ENCODE measurements at regions not wholly inside any gene's neighbourhood (a gene's known extent, or its start where the extent isn't known, plus 50 kb on each side); places are given as distances from the start of the nearest gene placed in this dataset.

DNA sequence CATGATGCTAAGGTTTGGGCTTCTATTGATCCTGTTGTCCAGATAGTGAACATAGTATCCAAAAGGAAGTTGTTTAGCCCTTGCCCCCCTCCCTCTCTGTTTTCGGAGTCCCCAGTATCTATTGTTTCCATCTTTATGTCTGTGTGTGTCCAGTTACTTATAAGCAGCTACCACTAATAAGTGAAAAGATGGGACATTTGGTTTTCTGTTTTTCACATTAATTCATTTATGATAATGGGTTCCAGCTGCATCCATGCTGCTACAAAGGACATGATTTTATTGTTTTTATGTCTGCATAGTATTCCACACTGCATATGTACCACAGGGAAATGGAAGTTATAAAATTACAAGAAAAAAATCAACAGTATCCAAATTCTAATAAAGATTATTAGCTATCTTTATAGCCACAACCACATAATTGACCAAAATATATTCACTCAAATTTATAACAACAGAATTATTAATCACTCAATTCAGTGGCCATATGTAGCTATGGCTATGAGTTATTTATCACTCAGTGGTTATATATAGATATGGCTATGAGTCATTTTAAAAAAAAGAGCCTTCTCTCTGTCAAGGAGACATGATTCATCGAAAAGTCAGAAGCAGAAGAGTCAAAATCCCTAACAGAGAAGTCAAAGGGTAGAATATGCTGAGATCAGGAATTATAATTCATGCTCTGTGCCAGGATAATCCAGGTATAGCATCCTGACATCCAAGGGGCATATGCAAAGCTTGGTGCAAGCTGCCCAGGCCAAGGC is 367.5 kb downstream of the DEPDC1B start:
- TF ChIP-seq CTCF (IDR thresholded peaks at IDR 0.05), result no peak
- TF ChIP-seq POLR2A (IDR thresholded peaks at IDR 0.05), result no peak
